ENCODE measurements at regions not wholly inside any gene's neighbourhood (a gene's known extent, or its start where the extent isn't known, plus 50 kb on each side); places are given as distances from the start of the nearest gene placed in this dataset.

DNA sequence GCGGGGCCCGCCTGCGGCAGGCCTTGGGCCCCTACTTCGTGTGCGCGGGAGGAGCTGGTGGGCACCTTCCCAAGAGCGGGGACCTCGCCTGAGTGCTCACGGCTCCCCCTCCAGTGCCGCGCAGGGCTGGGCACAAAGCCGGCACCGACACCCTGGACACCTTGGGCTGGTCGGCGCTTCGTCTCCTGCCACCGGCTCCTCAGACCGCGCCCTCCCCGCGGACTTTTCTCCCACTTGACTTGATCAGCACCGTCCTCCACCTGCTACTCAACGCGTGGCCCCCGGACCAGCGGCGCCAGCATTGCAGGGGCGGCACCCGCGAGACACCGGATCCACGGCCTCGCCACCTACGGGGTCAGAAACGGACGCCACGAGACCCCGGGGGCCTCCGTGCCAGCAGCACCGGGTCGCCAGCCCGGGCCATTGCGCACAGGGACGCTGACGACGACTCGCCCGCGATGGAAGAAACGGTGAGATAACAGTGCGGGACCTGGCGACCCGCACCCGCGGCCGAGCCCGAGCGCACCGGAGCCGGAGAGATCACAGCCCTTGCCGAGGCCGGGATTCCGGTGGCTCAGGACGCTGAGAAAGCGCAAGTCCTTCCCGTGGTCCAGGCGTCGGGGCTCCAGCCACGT, 154.2 kb downstream of the DLL1 start:
- DNase-seq = no peak
- Histone ChIP-seq H3K27ac (peak overlapping the region; percentile 80 to 88), H3K27me3 (no peaks in the 10 kb centered on the region), H3K4me1 (no peaks in the 10 kb centered on the region), H3K36me3 (no peaks in the 10 kb centered on the region), H3K9me3 (no peaks in the 10 kb centered on the region), H3K4me3 (no peak overlapping the region)
- TF ChIP-seq, protein P1, sequence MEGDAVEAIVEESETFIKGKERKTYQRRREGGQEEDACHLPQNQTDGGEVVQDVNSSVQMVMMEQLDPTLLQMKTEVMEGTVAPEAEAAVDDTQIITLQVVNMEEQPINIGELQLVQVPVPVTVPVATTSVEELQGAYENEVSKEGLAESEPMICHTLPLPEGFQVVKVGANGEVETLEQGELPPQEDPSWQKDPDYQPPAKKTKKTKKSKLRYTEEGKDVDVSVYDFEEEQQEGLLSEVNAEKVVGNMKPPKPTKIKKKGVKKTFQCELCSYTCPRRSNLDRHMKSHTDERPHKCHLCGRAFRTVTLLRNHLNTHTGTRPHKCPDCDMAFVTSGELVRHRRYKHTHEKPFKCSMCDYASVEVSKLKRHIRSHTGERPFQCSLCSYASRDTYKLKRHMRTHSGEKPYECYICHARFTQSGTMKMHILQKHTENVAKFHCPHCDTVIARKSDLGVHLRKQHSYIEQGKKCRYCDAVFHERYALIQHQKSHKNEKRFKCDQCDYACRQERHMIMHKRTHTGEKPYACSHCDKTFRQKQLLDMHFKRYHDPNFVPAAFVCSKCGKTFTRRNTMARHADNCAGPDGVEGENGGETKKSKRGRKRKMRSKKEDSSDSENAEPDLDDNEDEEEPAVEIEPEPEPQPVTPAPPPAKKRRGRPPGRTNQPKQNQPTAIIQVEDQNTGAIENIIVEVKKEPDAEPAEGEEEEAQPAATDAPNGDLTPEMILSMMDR (IDR thresholded peaks at IDR 0.05) = no peak
- no peak for TF ChIP-seq POLR2A (IDR thresholded peaks at IDR 0.05)
- intact Hi-C loops (cut with DNase I; ENCODE audit: low total_unique reads) = no loop called here

DNA sequence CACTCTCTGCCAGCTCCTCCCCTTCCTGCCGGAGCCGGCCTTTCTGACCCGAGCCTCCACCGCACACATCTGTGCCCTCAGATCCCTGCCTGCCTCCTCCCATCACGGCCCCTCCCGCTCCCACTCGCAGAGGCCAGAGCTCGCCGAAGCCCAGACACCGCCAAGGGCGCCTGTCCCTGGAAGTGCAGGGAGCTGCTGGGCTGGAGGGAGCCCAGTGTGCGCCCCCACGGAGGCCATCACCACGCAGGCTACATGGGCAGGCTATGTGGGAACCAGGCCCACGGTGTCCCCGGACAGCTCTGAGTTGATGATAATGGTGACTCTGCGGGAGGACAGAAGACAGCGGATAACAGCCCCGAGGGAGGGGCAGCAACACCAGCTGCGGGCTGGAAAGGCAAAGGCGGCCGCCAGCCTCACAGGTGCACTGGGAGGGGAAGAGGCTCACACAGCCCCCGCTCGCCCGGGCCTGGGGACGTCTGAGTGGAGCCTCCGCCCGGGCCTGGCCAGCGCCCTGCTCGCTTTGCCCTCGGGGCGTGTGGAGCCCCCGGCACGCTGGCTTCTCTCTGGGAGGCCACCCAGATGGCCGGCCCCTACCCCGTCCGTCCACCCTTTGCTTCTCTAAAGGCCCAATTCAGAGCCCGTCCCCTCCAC, 154.9 kb downstream of the DLL1 start:
- no peaks in the 10 kb centered on the region for H3K27me3 ChIP-seq
- TF ChIP-seq, protein P1 (IDR thresholded peaks at IDR 0.05) = no peak
- TF ChIP-seq POLR2A (IDR thresholded peaks at IDR 0.05) = no peak
- no peaks in the 10 kb centered on the region for H3K9me3 ChIP-seq
- H3K4me1 ChIP-seq = no peaks in the 10 kb centered on the region
- H3K27ac ChIP-seq = peak overlapping the region in 1 of 2 donors; percentile 80
- H3K4me3 ChIP-seq = no peak overlapping the region
- intact Hi-C loops (cut with DNase I; ENCODE audit: low total_unique reads) = no loop called here
- H3K36me3 ChIP-seq = no peaks in the 10 kb centered on the region
- peak in 1 of 2 donors; percentile 12 for DNase-seq

DNA sequence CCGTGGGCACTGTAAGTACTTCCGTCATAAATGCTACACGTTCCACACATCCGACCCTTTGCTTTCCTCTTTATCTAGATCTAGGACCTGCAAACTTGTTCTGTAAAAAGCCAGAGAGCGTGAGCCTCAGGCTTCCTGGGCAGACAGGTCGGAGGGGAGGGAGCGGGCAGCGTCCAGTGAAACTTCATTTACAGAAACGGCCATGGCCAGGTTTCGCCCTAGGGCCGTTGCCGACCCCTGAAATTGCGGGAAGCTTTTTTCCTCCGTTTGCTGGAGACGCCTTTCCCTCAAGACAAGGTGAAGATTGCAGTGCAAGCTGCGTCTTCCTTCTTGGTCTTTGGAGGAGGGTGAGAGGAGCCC, 155.4 kb downstream of the DLL1 start:
- no peaks in the 10 kb centered on the region for H3K27me3 ChIP-seq
- intact Hi-C loops (cut with DNase I; ENCODE audit: low total_unique reads) = no loop called here
- no peak for DNase-seq

DNA sequence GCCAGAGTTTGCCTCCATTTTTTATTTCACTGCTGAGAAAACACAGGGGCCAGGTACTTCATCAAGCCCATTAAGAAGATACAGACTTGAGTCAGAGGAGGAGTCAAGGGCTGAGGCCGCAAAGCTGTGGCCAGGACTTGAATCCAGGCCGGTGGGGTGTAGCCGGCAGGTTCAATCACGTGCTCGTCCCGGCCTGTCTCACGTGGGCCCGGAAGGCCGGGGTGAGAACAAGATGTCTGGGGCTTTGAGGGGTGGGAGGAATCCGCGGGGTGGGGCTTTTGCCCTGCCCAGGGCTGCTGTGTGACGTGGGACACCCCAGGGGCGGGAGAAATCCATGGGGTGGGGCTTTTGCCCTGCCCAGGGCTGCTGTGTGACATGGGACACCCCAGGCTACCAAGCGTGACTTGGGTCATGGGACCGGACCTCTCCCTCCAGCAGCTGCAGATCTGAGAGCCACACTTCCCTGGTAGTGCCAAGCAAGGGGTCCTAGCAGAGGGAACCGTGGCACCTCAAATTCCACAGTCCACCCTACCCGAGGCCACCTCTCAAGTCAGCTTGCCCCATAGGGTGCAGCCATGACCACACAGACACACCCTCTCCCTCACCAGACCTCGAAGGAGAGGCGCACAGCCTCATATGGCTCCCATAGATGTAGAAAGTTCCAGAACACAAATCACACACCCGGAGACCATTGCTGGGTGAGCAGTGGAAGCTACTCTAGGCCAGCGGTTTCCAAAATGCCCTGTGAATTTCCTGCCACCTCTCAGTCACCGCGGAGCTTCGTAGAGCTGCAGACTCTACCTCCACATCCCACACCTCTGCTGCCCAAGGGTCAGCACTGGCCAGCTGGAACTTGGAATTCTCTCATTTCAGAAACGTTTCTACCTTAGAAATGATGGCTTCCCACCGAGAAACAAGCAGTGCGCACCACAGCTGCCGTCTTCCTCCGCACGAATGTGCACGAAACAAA, 156.1 kb downstream of the DLL1 start:
- Histone ChIP-seq H3K4me3 (no peak overlapping the region), H3K27me3 (no peaks in the 10 kb centered on the region), H3K9me3 (no peaks in the 10 kb centered on the region), H3K4me1 (no peaks in the 10 kb centered on the region), H3K27ac (no peak overlapping the region), H3K36me3 (no peaks in the 10 kb centered on the region)
- intact Hi-C loops (cut with DNase I; ENCODE audit: low total_unique reads) = no loop called here
- peak in 1 of 2 donors; percentile 8 for DNase-seq
- TF ChIP-seq, protein P1 (IDR thresholded peaks at IDR 0.05) = no peak
- TF ChIP-seq POLR2A (IDR thresholded peaks at IDR 0.05) = no peak

More for the DNA sequence above, 155.4 kb downstream of the DLL1 start:
- Histone ChIP-seq H3K36me3 (no peaks in the 10 kb centered on the region), H3K27ac (no peak overlapping the region), H3K4me1 (no peaks in the 10 kb centered on the region), H3K4me3 (no peak overlapping the region), H3K9me3 (no peaks in the 10 kb centered on the region)
- TF ChIP-seq, protein P1 (IDR thresholded peaks at IDR 0.05) = no peak
- TF ChIP-seq POLR2A (IDR thresholded peaks at IDR 0.05) = no peak
